DND-41 (cell line): ENCODE measurements at regions not wholly inside any gene's neighbourhood (a gene's known extent, or its start where the extent isn't known, plus 50 kb on each side); places are given as distances from the start of the nearest gene placed in this dataset.

Experiments
- CTCF ChIP-seq: IDR thresholded peaks from 2 replicates; pipeline ENCODE4 v1.5.1; 2012; ENCODE audit warnings: borderline replicate concordance, low read length, moderate library complexity, mild to moderate bottlenecking; ENCODE audit not compliant: poor library complexity, severe bottlenecking; ENCODE audit errors: extremely low read depth
- EZH2 ChIP-seq: IDR thresholded peaks from 3 replicates; pipeline ENCODE4 v1.6.1; 2012; ENCODE audit warnings: borderline replicate concordance, low read depth, mild to moderate bottlenecking, moderate library complexity, low read length, inconsistent platforms; ENCODE audit not compliant: severe bottlenecking

- TF ChIP-seq CTCF: no peak
- TF ChIP-seq EZH2: no peak
Observed at GRCh38 chr4:17260166-17260907, 251.6 kb downstream of the QDPR start.
